H9 (cell line): ENCODE measurements at regions not wholly inside any gene's neighbourhood (a gene's known extent, or its start where the extent isn't known, plus 50 kb on each side); places are given as distances from the start of the nearest gene placed in this dataset.

Experiments
- DNase-seq: peaks from one replicate; pipeline ENCODE4 v3.0.0-alpha.2; 2017
- H2AFZ ChIP-seq: one replicate; pipeline ENCODE4 v1.6.1; 2013; ENCODE audit warnings: mild to moderate bottlenecking, low read length, control low read depth, moderate library complexity
- H2AK5ac ChIP-seq: 2 replicates; pipeline ENCODE4 v1.6.1; 2013; ENCODE audit warnings: low read length, control low read depth, mixed read lengths; ENCODE audit not compliant: insufficient read length
- H2BK120ac ChIP-seq: one replicate; pipeline ENCODE4 v1.6.1; 2013; ENCODE audit warnings: low read depth, mild to moderate bottlenecking, low read length, control low read depth, inconsistent platforms; ENCODE audit not compliant: poor library complexity, severe bottlenecking
- H2BK12ac ChIP-seq: 2 replicates; pipeline ENCODE4 v1.6.1; 2013; ENCODE audit warnings: low read length, control low read depth, mixed read lengths, low read depth; ENCODE audit not compliant: insufficient read length
- H2BK15ac ChIP-seq: 2 replicates; pipeline ENCODE4 v1.6.1; 2013; ENCODE audit warnings: low read depth, low read length, control low read depth
- H2BK20ac ChIP-seq: one replicate; pipeline ENCODE4 v1.6.1; 2013; ENCODE audit warnings: low read depth, mild to moderate bottlenecking, low read length, control low read depth, inconsistent platforms; ENCODE audit not compliant: poor library complexity, severe bottlenecking
- H2BK5ac ChIP-seq: 2 replicates; pipeline ENCODE4 v1.6.1; 2013; ENCODE audit warnings: low read length, control low read depth, mixed read lengths; ENCODE audit not compliant: insufficient read length
- H3K14ac ChIP-seq: 2 replicates; pipeline ENCODE4 v1.6.1; 2013; ENCODE audit warnings: low read length, control low read depth; ENCODE audit not compliant: insufficient read depth
- H3K18ac ChIP-seq: 2 replicates; pipeline ENCODE4 v1.6.1; 2013; ENCODE audit warnings: low read depth, mild to moderate bottlenecking, mixed read lengths, low read length, control low read depth; ENCODE audit not compliant: insufficient read length
- H3K23ac ChIP-seq: 2 replicates; pipeline ENCODE4 v1.6.1; 2013; ENCODE audit warnings: low read length, control low read depth, mixed read lengths, low read depth; ENCODE audit not compliant: insufficient read length
- H3K23me2 ChIP-seq: 2 replicates; pipeline ENCODE4 v1.6.1; 2013; ENCODE audit warnings: low read depth, mild to moderate bottlenecking, mixed read lengths, low read length, control low read depth; ENCODE audit not compliant: insufficient read length, poor library complexity, severe bottlenecking
- H3K27ac ChIP-seq: 2 replicates; pipeline ENCODE4 v1.5.1; 2013; ENCODE audit warnings: low read length, control low read depth, mixed read lengths, low read depth; ENCODE audit not compliant: insufficient read length
- H3K27me3 ChIP-seq: 2 replicates; pipeline ENCODE4 v1.6.1; 2013; ENCODE audit warnings: low read length, control low read depth, inconsistent platforms; ENCODE audit not compliant: insufficient read depth
- H3K4ac ChIP-seq: 2 replicates; pipeline ENCODE4 v1.6.1; 2013; ENCODE audit warnings: low read depth, mild to moderate bottlenecking, control low read depth, inconsistent platforms, low read length, moderate library complexity
- H3K4me1 ChIP-seq: 2 replicates; pipeline ENCODE4 v1.6.1; 2013; ENCODE audit warnings: low read length, control low read depth, inconsistent platforms; ENCODE audit not compliant: insufficient read depth
- H3K4me2 ChIP-seq: 2 replicates; pipeline ENCODE4 v1.6.1; 2013; ENCODE audit warnings: low read length, control low read depth, mixed read lengths; ENCODE audit not compliant: insufficient read length, insufficient read depth
- H3K56ac ChIP-seq: 2 replicates; pipeline ENCODE4 v1.6.1; 2013; ENCODE audit warnings: low read depth, mild to moderate bottlenecking, mixed read lengths, low read length, control low read depth; ENCODE audit not compliant: insufficient read length
- H3K79me1 ChIP-seq: 2 replicates; pipeline ENCODE4 v1.6.1; 2013; ENCODE audit warnings: low read depth, mild to moderate bottlenecking, moderate library complexity, low read length, control low read depth, inconsistent platforms; ENCODE audit not compliant: insufficient read depth, poor library complexity, severe bottlenecking
- H3K79me2 ChIP-seq: 2 replicates; pipeline ENCODE4 v1.6.1; 2013; ENCODE audit warnings: low read length, control low read depth, inconsistent platforms; ENCODE audit not compliant: insufficient read depth
- H3K9ac ChIP-seq: 2 replicates; pipeline ENCODE4 v1.6.1; 2013; ENCODE audit warnings: low read length, control low read depth, mixed read lengths; ENCODE audit not compliant: insufficient read length; ENCODE audit errors: extremely low read depth
- H3K9me3 ChIP-seq: one replicate; pipeline ENCODE4 v1.6.1; 2013; ENCODE audit warnings: low read depth, low read length, inconsistent platforms; ENCODE audit not compliant: control insufficient read depth
- H3T11ph ChIP-seq: one replicate; pipeline ENCODE4 v1.6.1; 2013; ENCODE audit warnings: mild to moderate bottlenecking, low read length, control low read depth, inconsistent platforms
- H4K20me1 ChIP-seq: one replicate; pipeline ENCODE4 v1.6.1; 2013; ENCODE audit not compliant: control insufficient read depth, insufficient read length, insufficient read depth
- H4K5ac ChIP-seq: 2 replicates; pipeline ENCODE4 v1.6.1; 2013; ENCODE audit warnings: low read depth, mild to moderate bottlenecking, mixed read lengths, low read length, control low read depth; ENCODE audit not compliant: insufficient read length
- H4K8ac ChIP-seq: replicated peaks from 2 replicates; pipeline ENCODE4 v1.6.1; 2013; ENCODE audit warnings: low read length, control low read depth, mixed read lengths, low read depth; ENCODE audit not compliant: insufficient read length
- H4K91ac ChIP-seq: 2 replicates; pipeline ENCODE4 v1.6.1; 2013; ENCODE audit warnings: low read depth, mild to moderate bottlenecking, moderate library complexity, mixed read lengths, low read length, control low read depth; ENCODE audit not compliant: insufficient read length
- H3K27ac Mint-ChIP-seq, 3 experiments: 2 replicates in 2 of 3; 3 replicates in 1 of 3; pipeline ENCODE4 v1.8.0; 2020 to 2021; ENCODE audit warnings: mixed read lengths in 3 of 3, mild to moderate bottlenecking in 1 of 3, moderate library complexity in 1 of 3
- H3K27me3 Mint-ChIP-seq: 2 replicates; pipeline ENCODE4 v1.8.0; 2021; ENCODE audit warnings: low read depth, mild to moderate bottlenecking, moderate library complexity, mixed read lengths
- H3K36me3 Mint-ChIP-seq, 3 experiments: 2 replicates in 2 of 3; 3 replicates in 1 of 3; pipeline ENCODE4 v1.8.0; 2020 to 2021; ENCODE audit warnings: low read depth in 3 of 3, mixed read lengths in 3 of 3; ENCODE audit not compliant: insufficient read depth in 1 of 3
- H3K4me1 Mint-ChIP-seq, 2 experiments: 2 replicates each; pipeline ENCODE4 v1.8.0; 2020; ENCODE audit warnings: mixed read lengths in 2 of 2
- H3K4me3 Mint-ChIP-seq, 2 experiments: 2 replicates in 1 of 2; 3 replicates in 1 of 2; pipeline ENCODE4 v1.8.0; 2020 to 2021; ENCODE audit warnings: mild to moderate bottlenecking in 2 of 2, mixed read lengths in 2 of 2, moderate library complexity in 1 of 2
- H3K9me3 Mint-ChIP-seq, 2 experiments: 2 replicates in 1 of 2; 3 replicates in 1 of 2; pipeline ENCODE4 v1.8.0; 2020; ENCODE audit warnings: mild to moderate bottlenecking in 2 of 2, mixed read lengths in 2 of 2, moderate library complexity in 1 of 2
- WGBS: extraction: QIAGEN DNeasy Blood & Tissue Kit; methylation state at CpG from one replicate; pipeline ENCODE4 v1.1.7; 2013; ENCODE audit warnings: missing lambda C conversion rate, low lambda C conversion rate, mixed read lengths; ENCODE audit not compliant: insufficient read length; ENCODE audit errors: extremely low coverage; 5-methylcytosine and 5-hydroxymethylcytosine counted together
- TF ChIP-seq, protein P1 (sequence below): fragments of 200-600 bp; sonication (generic); conservative IDR thresholded peaks from 3 replicates; pipeline ENCODE4 v1.8.0; 2021; ENCODE audit warnings: antibody characterized with exemption, mild to moderate bottlenecking

DNA sequence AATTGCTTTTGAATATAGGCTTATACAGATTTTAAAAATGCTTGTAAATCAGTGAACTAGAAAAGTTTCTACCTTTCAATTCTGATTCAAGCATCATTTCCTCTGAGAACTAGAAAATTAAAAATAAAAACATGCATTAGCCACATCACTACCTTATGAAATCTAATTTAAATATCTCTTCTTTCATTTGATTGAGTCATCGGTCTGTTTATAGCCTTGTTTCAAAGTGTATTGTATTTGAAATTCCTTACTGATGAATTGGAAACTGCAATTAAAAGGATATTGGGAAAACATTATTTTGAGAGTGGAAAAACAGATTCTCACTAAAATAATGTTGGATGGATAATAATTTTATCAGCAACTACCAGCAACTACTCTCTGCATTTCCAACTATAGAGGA is 717.7 kb upstream of the FAM98A start:
- no peak overlapping the region for H2AFZ ChIP-seq
- H3K4ac ChIP-seq, result no peak overlapping the region
- no peak overlapping the region for H3K27ac ChIP-seq
- H2BK120ac ChIP-seq, result no peak overlapping the region
- H3K4me2 ChIP-seq, result no peak overlapping the region
- no peak overlapping the region for H2BK15ac ChIP-seq
- peaks cover 0 to 6% (median 0%) of the 10 kb centered on the region in 3 experiments; a peak in 1 of 7 replicates for H3K36me3 Mint-ChIP-seq
- H4K5ac ChIP-seq, result no peak overlapping the region
- no peaks in the 10 kb centered on the region for H3K27me3 Mint-ChIP-seq
- no peak overlapping the region for H4K8ac ChIP-seq
- no peak overlapping the region for H3T11ph ChIP-seq
- H3K14ac ChIP-seq, result no peak overlapping the region
- no peaks in the 10 kb centered on the region for H3K79me2 ChIP-seq
- no peak overlapping the region for H3K4me3 Mint-ChIP-seq
- H3K27ac Mint-ChIP-seq, result no peak overlapping the region
- no peak for DNase-seq
- TF ChIP-seq, protein P1, sequence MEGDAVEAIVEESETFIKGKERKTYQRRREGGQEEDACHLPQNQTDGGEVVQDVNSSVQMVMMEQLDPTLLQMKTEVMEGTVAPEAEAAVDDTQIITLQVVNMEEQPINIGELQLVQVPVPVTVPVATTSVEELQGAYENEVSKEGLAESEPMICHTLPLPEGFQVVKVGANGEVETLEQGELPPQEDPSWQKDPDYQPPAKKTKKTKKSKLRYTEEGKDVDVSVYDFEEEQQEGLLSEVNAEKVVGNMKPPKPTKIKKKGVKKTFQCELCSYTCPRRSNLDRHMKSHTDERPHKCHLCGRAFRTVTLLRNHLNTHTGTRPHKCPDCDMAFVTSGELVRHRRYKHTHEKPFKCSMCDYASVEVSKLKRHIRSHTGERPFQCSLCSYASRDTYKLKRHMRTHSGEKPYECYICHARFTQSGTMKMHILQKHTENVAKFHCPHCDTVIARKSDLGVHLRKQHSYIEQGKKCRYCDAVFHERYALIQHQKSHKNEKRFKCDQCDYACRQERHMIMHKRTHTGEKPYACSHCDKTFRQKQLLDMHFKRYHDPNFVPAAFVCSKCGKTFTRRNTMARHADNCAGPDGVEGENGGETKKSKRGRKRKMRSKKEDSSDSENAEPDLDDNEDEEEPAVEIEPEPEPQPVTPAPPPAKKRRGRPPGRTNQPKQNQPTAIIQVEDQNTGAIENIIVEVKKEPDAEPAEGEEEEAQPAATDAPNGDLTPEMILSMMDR, result no peak
- H3K4me1 Mint-ChIP-seq, result no peaks in the 10 kb centered on the region
- H3K4me1 ChIP-seq, result no peaks in the 10 kb centered on the region
- H4K91ac ChIP-seq, result no peak overlapping the region
- H2BK20ac ChIP-seq, result no peak overlapping the region
- no peak overlapping the region for H2AK5ac ChIP-seq
- H3K9ac ChIP-seq, result no peak overlapping the region
- no peaks in the 10 kb centered on the region for H4K20me1 ChIP-seq
- H3K79me1 ChIP-seq, result no peaks in the 10 kb centered on the region
- H3K23me2 ChIP-seq, result no peaks in the 10 kb centered on the region
- H3K23ac ChIP-seq, result no peak overlapping the region
- H3K56ac ChIP-seq, result no peak overlapping the region
- no peaks in the 10 kb centered on the region for H3K9me3 Mint-ChIP-seq
- no CpG with 5 or more reads among the region's 1 CpG for WGBS
- H2BK12ac ChIP-seq, result no peak overlapping the region
- no peak overlapping the region for H3K18ac ChIP-seq
- no peaks in the 10 kb centered on the region for H3K27me3 ChIP-seq
- no peaks in the 10 kb centered on the region for H3K9me3 ChIP-seq
- no peak overlapping the region for H2BK5ac ChIP-seq
